ENCODE measurements at regions not wholly inside any gene's neighbourhood (a gene's known extent, or its start where the extent isn't known, plus 50 kb on each side); places are given as distances from the start of the nearest gene placed in this dataset.
"Not testable (repeated sequence)": the region's sequence is repeated elsewhere in the genome, so short reads cannot be mapped to it uniquely, and the experiment has no call there.

GRCh38 chr4:22630161-22630975, 62.4 kb upstream of the GBA3 start:
- not testable (repeated sequence) for DNase-seq (ENCODE audit: low read depth in 3 of 3, low spot score in 1 of 3)

DNA sequence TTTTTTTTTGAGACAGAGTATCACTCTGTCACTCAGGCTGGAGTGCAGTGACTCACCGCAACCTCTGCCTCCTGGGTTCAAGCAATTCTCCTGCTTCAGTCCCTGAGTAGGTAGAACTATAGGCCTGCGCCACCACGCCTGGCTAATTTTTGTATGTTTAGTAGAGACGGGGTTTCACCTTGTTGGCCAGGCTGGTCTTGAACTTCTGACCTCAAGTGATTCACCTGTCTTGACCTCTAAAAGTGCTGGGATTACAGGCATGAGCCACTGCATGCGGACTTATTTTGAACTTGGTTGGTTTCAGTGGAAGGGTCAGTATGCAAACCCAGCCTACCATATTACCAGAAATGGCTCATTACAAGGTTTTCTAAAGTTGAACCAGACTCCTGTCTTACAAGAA, 61.6 kb upstream of the GBA3 start:
- DNase-seq (ENCODE audit: low read depth in 3 of 3, low spot score in 1 of 3): not testable (repeated sequence)

DNA sequence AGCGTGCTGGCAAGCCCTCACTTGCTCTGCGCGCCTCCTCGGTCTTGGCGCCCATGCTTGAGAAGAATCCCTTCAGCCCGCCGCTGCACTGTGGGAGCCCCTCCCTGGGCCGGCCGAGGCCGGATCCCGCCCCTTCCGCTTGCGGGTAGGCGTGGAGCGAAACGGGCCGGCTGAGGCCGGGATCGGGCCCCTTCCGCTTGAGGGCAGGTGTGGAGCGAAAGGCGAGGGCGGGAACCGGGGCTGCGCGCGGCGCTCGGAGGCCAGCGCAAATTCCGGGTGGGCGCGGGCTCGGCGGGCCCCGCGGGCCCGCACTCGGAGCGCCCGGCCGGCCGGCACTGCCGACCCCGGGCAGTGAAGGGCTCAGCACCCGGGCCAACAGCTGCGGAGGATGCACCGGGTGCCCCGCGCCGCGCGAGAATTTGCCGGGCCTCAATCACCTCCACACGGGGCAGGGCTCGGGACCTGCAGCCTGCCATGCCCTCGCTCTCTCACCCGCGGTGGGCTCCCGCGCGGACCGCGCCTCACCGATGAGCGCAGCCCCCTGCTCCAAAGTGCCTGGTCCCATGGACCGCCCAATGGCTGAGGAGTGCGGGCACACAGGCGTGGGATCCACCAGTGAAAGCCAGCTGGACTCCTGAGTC, 58.1 kb upstream of the GBA3 start:
- no peak for DNase-seq (ENCODE audit: low read depth in 3 of 3, low spot score in 1 of 3)

DNA sequence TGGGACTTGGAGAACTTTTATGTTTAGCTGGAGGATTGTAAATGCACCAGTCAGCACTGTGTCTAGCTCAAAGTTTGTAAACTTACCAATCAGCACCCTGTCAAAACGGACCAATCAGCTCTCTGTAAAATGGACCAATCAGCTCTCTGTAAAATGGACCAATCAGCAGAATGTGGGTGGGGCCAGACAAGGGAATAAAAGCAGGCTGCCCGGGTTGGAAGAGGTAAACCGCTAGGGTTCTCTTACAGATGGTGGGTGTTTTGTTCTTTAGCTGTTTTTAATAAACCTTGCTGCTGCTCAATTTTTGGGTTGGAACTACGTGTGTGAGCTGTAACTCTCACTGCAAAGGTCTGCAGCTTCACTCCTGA, 57.6 kb upstream of the GBA3 start:
- not testable (repeated sequence) for DNase-seq (ENCODE audit: low read depth in 3 of 3, low spot score in 1 of 3)

DNA sequence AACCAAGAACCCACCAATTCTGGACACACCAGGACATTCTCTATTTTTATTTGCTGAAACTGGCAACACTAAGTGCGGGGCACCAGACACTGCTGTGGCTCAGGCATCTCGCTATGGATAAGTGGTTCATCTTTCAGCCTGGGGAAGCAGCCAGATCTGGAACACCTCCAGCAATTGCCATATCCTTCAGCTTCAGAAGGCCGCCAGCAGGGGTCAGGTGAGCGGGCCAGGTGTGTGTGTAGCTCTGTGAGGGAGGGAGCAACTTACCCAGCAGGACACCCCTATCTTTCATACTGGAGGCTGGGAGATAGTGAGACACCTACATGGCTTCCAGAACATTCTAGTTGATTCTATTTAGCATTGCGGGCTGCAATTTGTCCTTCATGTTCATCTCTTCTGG, 57.0 kb upstream of the GBA3 start:
- DNase-seq (ENCODE audit: low read depth in 3 of 3, low spot score in 1 of 3): no peak

- no peak for DNase-seq (ENCODE audit: low read depth in 3 of 3, low spot score in 1 of 3)
Measured at GRCh38 chr4:22637306-22637705, 55.4 kb upstream of the GBA3 start.

Data from stimulated activated CD4-positive, alpha-beta T cell treated with anti-CD3 and anti-CD28 coated beads, TNF-alpha, amount 100 ng/mL, for 1 hour (primary cell).